PFSK-1 (cell line): ENCODE measurements at regions not wholly inside any gene's neighbourhood (a gene's known extent, or its start where the extent isn't known, plus 50 kb on each side); places are given as distances from the start of the nearest gene placed in this dataset.

Experiments
- FOXP2 ChIP-seq: optimal IDR thresholded peaks from 2 replicates; pipeline ENCODE3; 2011; ENCODE audit warnings: borderline replicate concordance, control low read depth, inconsistent platforms; ENCODE audit not compliant: insufficient read depth; ENCODE audit errors: extremely low read length, extremely low read depth
- POLR2AphosphoS5 ChIP-seq: IDR thresholded peaks from 2 replicates; pipeline ENCODE4 v1.6.1; 2012; ENCODE audit warnings: low read depth, mild to moderate bottlenecking, control low read depth, low read length, moderate library complexity
- SIN3A ChIP-seq: IDR thresholded peaks from 2 replicates; pipeline ENCODE4 v1.6.1; 2012; ENCODE audit warnings: mild to moderate bottlenecking, low read length, moderate library complexity, borderline replicate concordance; ENCODE audit not compliant: insufficient read depth
- TAF1 ChIP-seq: IDR thresholded peaks from 2 replicates; pipeline ENCODE4 v1.6.1; 2012; ENCODE audit warnings: low read length, control low read depth, borderline replicate concordance; ENCODE audit not compliant: insufficient read depth
- TF ChIP-seq, protein P1 (sequence below), 2 experiments: IDR thresholded peaks; 2 replicates each; pipeline versions ENCODE4 v1.6.1 to v1.8.0; 2011 to 2012; ENCODE audit warnings: low read depth in 2 of 2, low read length in 2 of 2, control low read depth in 1 of 2, inconsistent platforms in 1 of 2, mild to moderate bottlenecking in 1 of 2, moderate library complexity in 1 of 2; ENCODE audit not compliant: insufficient read depth in 1 of 2

DNA sequence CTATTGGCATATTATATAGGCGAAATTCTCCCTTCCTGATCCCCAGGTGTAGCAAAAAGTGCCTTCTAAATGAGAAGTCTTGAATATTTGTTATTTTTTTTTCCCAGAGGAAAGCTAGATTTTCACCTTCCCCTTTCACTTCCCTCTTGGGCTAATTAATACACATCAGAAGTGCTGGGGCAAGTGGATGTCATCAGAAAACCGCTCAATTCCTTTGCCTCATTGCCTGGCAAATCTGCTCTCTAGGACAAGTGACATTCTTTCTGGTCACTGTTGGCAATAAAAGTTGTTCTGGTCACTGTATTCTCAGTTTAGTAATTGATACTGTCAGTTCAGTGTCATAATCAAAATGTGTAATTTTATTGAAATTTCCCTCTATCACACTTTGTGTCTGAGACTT lies 174.5 kb downstream of the ETNK1 start:
- TF ChIP-seq POLR2AphosphoS5 (no peak), FOXP2 (no peak), TAF1 (no peak), SIN3A (no peak)
- TF ChIP-seq, protein P1, sequence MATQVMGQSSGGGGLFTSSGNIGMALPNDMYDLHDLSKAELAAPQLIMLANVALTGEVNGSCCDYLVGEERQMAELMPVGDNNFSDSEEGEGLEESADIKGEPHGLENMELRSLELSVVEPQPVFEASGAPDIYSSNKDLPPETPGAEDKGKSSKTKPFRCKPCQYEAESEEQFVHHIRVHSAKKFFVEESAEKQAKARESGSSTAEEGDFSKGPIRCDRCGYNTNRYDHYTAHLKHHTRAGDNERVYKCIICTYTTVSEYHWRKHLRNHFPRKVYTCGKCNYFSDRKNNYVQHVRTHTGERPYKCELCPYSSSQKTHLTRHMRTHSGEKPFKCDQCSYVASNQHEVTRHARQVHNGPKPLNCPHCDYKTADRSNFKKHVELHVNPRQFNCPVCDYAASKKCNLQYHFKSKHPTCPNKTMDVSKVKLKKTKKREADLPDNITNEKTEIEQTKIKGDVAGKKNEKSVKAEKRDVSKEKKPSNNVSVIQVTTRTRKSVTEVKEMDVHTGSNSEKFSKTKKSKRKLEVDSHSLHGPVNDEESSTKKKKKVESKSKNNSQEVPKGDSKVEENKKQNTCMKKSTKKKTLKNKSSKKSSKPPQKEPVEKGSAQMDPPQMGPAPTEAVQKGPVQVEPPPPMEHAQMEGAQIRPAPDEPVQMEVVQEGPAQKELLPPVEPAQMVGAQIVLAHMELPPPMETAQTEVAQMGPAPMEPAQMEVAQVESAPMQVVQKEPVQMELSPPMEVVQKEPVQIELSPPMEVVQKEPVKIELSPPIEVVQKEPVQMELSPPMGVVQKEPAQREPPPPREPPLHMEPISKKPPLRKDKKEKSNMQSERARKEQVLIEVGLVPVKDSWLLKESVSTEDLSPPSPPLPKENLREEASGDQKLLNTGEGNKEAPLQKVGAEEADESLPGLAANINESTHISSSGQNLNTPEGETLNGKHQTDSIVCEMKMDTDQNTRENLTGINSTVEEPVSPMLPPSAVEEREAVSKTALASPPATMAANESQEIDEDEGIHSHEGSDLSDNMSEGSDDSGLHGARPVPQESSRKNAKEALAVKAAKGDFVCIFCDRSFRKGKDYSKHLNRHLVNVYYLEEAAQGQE (IDR thresholded peaks at IDR 0.05; ENCODE audit: insufficient read depth in 1 of 2, low read depth in 2 of 2, low read length in 2 of 2), result no peak

GRCh38 chr12:22800332-22800731 lies 175.4 kb downstream of the ETNK1 start:
- TF ChIP-seq FOXP2 (no peak), POLR2AphosphoS5 (no peak), SIN3A (no peak), TAF1 (no peak)
- TF ChIP-seq, protein P1 (IDR thresholded peaks at IDR 0.05; ENCODE audit: insufficient read depth in 1 of 2, low read depth in 2 of 2, low read length in 2 of 2), result no peak

GRCh38 chr12:22802883-22803630 lies 178.1 kb downstream of the ETNK1 start:
- no peak for TF ChIP-seq SIN3A
- no peak for TF ChIP-seq TAF1
- TF ChIP-seq POLR2AphosphoS5, result no peak
- no peak for TF ChIP-seq FOXP2
- TF ChIP-seq, protein P1 (IDR thresholded peaks at IDR 0.05; ENCODE audit: insufficient read depth in 1 of 2, low read depth in 2 of 2, low read length in 2 of 2), result no peak

GRCh38 chr12:22803725-22804124 lies 178.8 kb downstream of the ETNK1 start:
- no peak for TF ChIP-seq TAF1
- TF ChIP-seq, protein P1 (IDR thresholded peaks at IDR 0.05; ENCODE audit: insufficient read depth in 1 of 2, low read depth in 2 of 2, low read length in 2 of 2), result no peak
- no peak for TF ChIP-seq POLR2AphosphoS5
- no peak for TF ChIP-seq FOXP2
- no peak for TF ChIP-seq SIN3A
